ENCODE measurements at regions not wholly inside any gene's neighbourhood (a gene's known extent, or its start where the extent isn't known, plus 50 kb on each side); places are given as distances from the start of the nearest gene placed in this dataset.

GRCh38 chr3:117921411-117921810 lies 1113.2 kb downstream of the IGSF11 start:
- H3K4me3 ChIP-seq (ENCODE audit: low read depth, low read length) = no peak overlapping the region
- TF ChIP-seq, protein P1, sequence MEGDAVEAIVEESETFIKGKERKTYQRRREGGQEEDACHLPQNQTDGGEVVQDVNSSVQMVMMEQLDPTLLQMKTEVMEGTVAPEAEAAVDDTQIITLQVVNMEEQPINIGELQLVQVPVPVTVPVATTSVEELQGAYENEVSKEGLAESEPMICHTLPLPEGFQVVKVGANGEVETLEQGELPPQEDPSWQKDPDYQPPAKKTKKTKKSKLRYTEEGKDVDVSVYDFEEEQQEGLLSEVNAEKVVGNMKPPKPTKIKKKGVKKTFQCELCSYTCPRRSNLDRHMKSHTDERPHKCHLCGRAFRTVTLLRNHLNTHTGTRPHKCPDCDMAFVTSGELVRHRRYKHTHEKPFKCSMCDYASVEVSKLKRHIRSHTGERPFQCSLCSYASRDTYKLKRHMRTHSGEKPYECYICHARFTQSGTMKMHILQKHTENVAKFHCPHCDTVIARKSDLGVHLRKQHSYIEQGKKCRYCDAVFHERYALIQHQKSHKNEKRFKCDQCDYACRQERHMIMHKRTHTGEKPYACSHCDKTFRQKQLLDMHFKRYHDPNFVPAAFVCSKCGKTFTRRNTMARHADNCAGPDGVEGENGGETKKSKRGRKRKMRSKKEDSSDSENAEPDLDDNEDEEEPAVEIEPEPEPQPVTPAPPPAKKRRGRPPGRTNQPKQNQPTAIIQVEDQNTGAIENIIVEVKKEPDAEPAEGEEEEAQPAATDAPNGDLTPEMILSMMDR (IDR thresholded peaks at IDR 0.05; ENCODE audit: low read depth, low read length) = no peak

DNA sequence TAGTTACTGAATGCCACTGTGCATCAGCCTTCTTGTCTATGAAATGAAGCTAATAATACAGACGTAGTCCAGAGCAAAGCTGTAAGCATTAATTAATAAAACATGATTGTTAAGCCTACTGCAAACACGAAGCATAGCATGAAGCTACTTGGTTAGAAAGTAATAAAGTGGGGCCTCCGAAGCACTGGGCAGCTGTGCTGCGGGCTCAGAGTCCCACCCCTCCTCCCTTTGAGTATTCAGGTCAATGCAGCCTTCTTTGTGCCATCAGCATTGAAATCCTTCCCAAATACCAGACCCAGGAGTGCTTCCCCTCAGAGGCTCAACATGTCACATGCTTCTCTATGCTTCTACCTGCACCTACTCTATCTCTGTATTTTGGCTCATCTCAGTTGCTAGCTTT lies 1112.6 kb downstream of the IGSF11 start:
- no peak overlapping the region for H3K4me3 ChIP-seq (ENCODE audit: low read depth, low read length)
- TF ChIP-seq, protein P1 (IDR thresholded peaks at IDR 0.05; ENCODE audit: low read depth, low read length) = no peak

DNA sequence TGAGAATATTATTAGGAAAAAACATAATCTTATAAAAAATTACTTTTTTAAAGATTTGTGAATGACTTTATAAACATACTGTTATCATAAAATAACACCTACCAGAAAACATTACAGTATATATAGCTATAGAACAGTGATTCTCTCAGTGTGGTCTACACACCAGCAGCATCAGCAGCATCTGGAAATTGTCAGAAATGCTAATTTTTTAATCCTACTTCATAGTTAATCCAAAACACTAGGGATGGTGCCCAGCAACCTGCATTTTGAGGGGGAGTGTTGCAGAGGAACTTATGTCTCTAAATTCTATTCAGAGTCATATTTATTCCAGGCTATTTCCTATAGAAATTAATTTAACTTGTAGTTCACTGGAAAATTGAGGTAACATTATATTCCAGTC lies 1107.8 kb downstream of the IGSF11 start:
- H3K4me3 ChIP-seq (ENCODE audit: low read depth, low read length) = no peak overlapping the region
- TF ChIP-seq, protein P1 (IDR thresholded peaks at IDR 0.05; ENCODE audit: low read depth, low read length) = no peak

GRCh38 chr3:117927825-117928224 lies 1106.8 kb downstream of the IGSF11 start:
- H3K4me3 ChIP-seq (ENCODE audit: low read depth, low read length) = no peak overlapping the region
- TF ChIP-seq, protein P1 (IDR thresholded peaks at IDR 0.05; ENCODE audit: low read depth, low read length) = no peak

- no peak overlapping the region for H3K4me3 ChIP-seq (ENCODE audit: low read depth, low read length)
- TF ChIP-seq, protein P1 (IDR thresholded peaks at IDR 0.05; ENCODE audit: low read depth, low read length) = no peak
Observed at GRCh38 chr3:117928836-117929235, 1105.8 kb downstream of the IGSF11 start.

- TF ChIP-seq, protein P1 (IDR thresholded peaks at IDR 0.05; ENCODE audit: low read depth, low read length) = no peak
- no peak overlapping the region for H3K4me3 ChIP-seq (ENCODE audit: low read depth, low read length)
Observed at GRCh38 chr3:117932441-117932840, 1102.2 kb downstream of the IGSF11 start.

DNA sequence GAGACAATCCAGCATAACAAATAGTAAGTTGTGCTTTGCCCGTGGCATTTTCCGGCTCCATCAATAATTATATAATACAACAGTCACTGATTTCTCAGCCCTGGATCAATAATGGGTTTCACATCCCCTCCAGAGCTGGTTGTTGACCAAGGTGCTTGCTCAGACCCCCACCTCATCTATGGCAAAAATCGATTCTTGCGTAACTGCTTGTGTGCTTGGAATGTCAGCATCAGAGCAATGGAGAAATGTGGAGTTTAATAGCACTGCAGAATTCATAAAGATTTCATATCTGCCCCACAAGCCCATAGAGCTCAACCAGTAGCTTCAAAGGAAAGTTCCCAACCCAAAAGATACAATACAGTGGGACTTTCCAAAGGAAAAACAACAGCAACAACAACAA lies 1098.5 kb downstream of the IGSF11 start:
- H3K4me3 ChIP-seq (ENCODE audit: low read depth, low read length) = no peak overlapping the region
- TF ChIP-seq, protein P1 (IDR thresholded peaks at IDR 0.05; ENCODE audit: low read depth, low read length) = no peak

Measured in WI38 (cell line).